Endodermal cell (in vitro differentiated cells): ENCODE measurements at regions not wholly inside any gene's neighbourhood (a gene's known extent, or its start where the extent isn't known, plus 50 kb on each side); places are given as distances from the start of the nearest gene placed in this dataset.

Source experiments
- DNase-seq: peaks from one replicate; pipeline ENCODE4 v3.0.0-alpha.2; 2017
- H3K27ac ChIP-seq: 2 replicates; pipeline ENCODE4 v1.5.1; 2013; ENCODE audit warnings: mild to moderate bottlenecking, low read depth, low read length, moderate library complexity
- H3K27me3 ChIP-seq: 2 replicates; pipeline ENCODE4 v1.6.1; 2013; ENCODE audit warnings: mild to moderate bottlenecking, low read length, moderate library complexity; ENCODE audit not compliant: insufficient read depth, control insufficient read depth, poor library complexity, severe bottlenecking
- H3K36me3 ChIP-seq: 2 replicates; pipeline ENCODE4 v1.7.0; 2013; ENCODE audit warnings: mild to moderate bottlenecking, low read length, moderate library complexity; ENCODE audit not compliant: control insufficient read depth, insufficient read depth
- H3K4me1 ChIP-seq: one replicate; pipeline ENCODE4 v1.7.0; 2013; ENCODE audit warnings: low read length; ENCODE audit not compliant: control insufficient read depth, insufficient read depth
- H3K4me3 ChIP-seq: 2 replicates; pipeline ENCODE4 v1.5.1; 2013; ENCODE audit warnings: mild to moderate bottlenecking, low read length, moderate library complexity
- H3K9ac ChIP-seq: 2 replicates; pipeline ENCODE4 v1.6.1; 2013; ENCODE audit warnings: mild to moderate bottlenecking, low read length, moderate library complexity; ENCODE audit not compliant: poor library complexity, severe bottlenecking; ENCODE audit errors: extremely low read depth
- H3K9me3 ChIP-seq: 2 replicates; pipeline ENCODE4 v1.6.1; 2013; ENCODE audit warnings: mild to moderate bottlenecking, low read length, moderate library complexity; ENCODE audit not compliant: control insufficient read depth
- H3K27ac Mint-ChIP-seq: 2 replicates; pipeline ENCODE4 v1.8.0; 2020; ENCODE audit warnings: mixed read lengths
- H3K27me3 Mint-ChIP-seq: 2 replicates; pipeline ENCODE4 v1.8.0; 2021; ENCODE audit warnings: mild to moderate bottlenecking, mixed read lengths; ENCODE audit not compliant: insufficient read depth
- H3K36me3 Mint-ChIP-seq: 2 replicates; pipeline ENCODE4 v1.8.0; 2020; ENCODE audit warnings: low read depth, mixed read lengths
- H3K4me1 Mint-ChIP-seq: 2 replicates; pipeline ENCODE4 v1.8.0; 2020; ENCODE audit warnings: mixed read lengths
- H3K4me3 Mint-ChIP-seq: 2 replicates; pipeline ENCODE4 v1.8.0; 2020; ENCODE audit warnings: mild to moderate bottlenecking, moderate library complexity, mixed read lengths
- H3K9me3 Mint-ChIP-seq: 2 replicates; pipeline ENCODE4 v1.8.0; 2020; ENCODE audit warnings: mild to moderate bottlenecking, mixed read lengths
- CTCF ChIP-seq: fragments of 200-600 bp; sonication (generic); conservative IDR thresholded peaks from 2 replicates; pipeline ENCODE4 v1.5.0; 2021; ENCODE audit warnings: antibody characterized with exemption, mild to moderate bottlenecking
- WGBS, 2 experiments: methylation state at CpG; one replicate each; pipeline versions ENCODE4 v1.1.5 to v1.1.7; 2013; ENCODE audit warnings: missing lambda C conversion rate in 2 of 2, mixed read lengths in 1 of 2; ENCODE audit not compliant: insufficient coverage in 1 of 2, insufficient read length in 1 of 2; 5-methylcytosine and 5-hydroxymethylcytosine counted together

- no peak overlapping the region for H3K4me3 Mint-ChIP-seq
- 88% methylated on average over 6 to 7 of the region's 7 CpGs for WGBS, 2 experiments
- no peaks in the 10 kb centered on the region for H3K27me3 Mint-ChIP-seq
These were observed 278.7 kb upstream of the TYRP1 start for GRCh38 chr9:12414514-12414913.

GRCh38 chr9:12415361-12415760 lies 277.8 kb upstream of the TYRP1 start:
- no peaks in the 10 kb centered on the region for H3K36me3 ChIP-seq
- H3K27me3 ChIP-seq, result no peaks in the 10 kb centered on the region
- Mint-ChIP-seq H3K4me3 (no peak overlapping the region), H3K9me3 (peaks cover 2% of the 10 kb centered on the region), H3K27ac (no peak overlapping the region), H3K4me1 (peaks cover 21% of the 10 kb centered on the region), H3K27me3 (no peaks in the 10 kb centered on the region), H3K36me3 (no peaks in the 10 kb centered on the region)
- H3K27ac ChIP-seq, result no peak overlapping the region
- no peak overlapping the region for H3K4me3 ChIP-seq
- no CpG with 5 or more reads among the region's 2 CpGs for WGBS, 2 experiments
- no peaks in the 10 kb centered on the region for H3K9me3 ChIP-seq
- H3K4me1 ChIP-seq, result peaks cover 4% of the 10 kb centered on the region
- DNase-seq, result no peak
- H3K9ac ChIP-seq, result no peak overlapping the region
- no peak for TF ChIP-seq CTCF

More at GRCh38 chr9:12414514-12414913, 278.7 kb upstream of the TYRP1 start:
- H3K4me1 ChIP-seq, result peaks cover 4% of the 10 kb centered on the region
- no peak overlapping the region for H3K9ac ChIP-seq
- H3K27me3 ChIP-seq, result no peaks in the 10 kb centered on the region
- no peak for TF ChIP-seq CTCF
- no peaks in the 10 kb centered on the region for H3K36me3 Mint-ChIP-seq
- H3K27ac Mint-ChIP-seq, result no peak overlapping the region
- DNase-seq, result no peak
- H3K4me3 ChIP-seq, result no peak overlapping the region
- no peak overlapping the region for H3K27ac ChIP-seq
- no peaks in the 10 kb centered on the region for H3K36me3 ChIP-seq
- peaks cover 21% of the 10 kb centered on the region for H3K4me1 Mint-ChIP-seq
- peaks cover 2% of the 10 kb centered on the region for H3K9me3 Mint-ChIP-seq
- H3K9me3 ChIP-seq, result no peaks in the 10 kb centered on the region

GRCh38 chr9:12416716-12417115 lies 276.5 kb upstream of the TYRP1 start:
- H3K4me1 Mint-ChIP-seq, result peaks cover 21% of the 10 kb centered on the region
- Histone ChIP-seq H3K27me3 (no peaks in the 10 kb centered on the region), H3K4me3 (no peak overlapping the region), H3K36me3 (no peaks in the 10 kb centered on the region), H3K9ac (no peak overlapping the region), H3K27ac (peak overlapping the region; percentile 96), H3K4me1 (peaks cover 4% of the 10 kb centered on the region), H3K9me3 (no peaks in the 10 kb centered on the region)
- H3K9me3 Mint-ChIP-seq, result peaks cover 2% of the 10 kb centered on the region
- WGBS, 2 experiments, result 67 to 89% methylated on average over 2 of the region's 2 CpGs
- TF ChIP-seq CTCF, result no peak
- H3K4me3 Mint-ChIP-seq, result no peak overlapping the region
- DNase-seq, result peak; percentile 34
- H3K36me3 Mint-ChIP-seq, result no peaks in the 10 kb centered on the region
- H3K27me3 Mint-ChIP-seq, result no peaks in the 10 kb centered on the region
- no peak overlapping the region for H3K27ac Mint-ChIP-seq
